Mucosa of gallbladder (tissue), 1 donor: ENCODE measurements at regions not wholly inside any gene's neighbourhood (a gene's known extent, or its start where the extent isn't known, plus 50 kb on each side); places are given as distances from the start of the nearest gene placed in this dataset.
A peak's percentile ranks its signal among the peaks of the same experiment; 100 is the strongest.
"Not testable (repeated sequence)": the region's sequence is repeated elsewhere in the genome, so short reads cannot be mapped to it uniquely, and the experiment has no call there.

ENCODE experiments used
- DNase-seq: peaks from one replicate; pipeline ENCODE4 v3.0.0-alpha.2; 2020; ENCODE audit warnings: low spot score
- donor health status: DM: no; HTN: no; CAD: no.

DNA sequence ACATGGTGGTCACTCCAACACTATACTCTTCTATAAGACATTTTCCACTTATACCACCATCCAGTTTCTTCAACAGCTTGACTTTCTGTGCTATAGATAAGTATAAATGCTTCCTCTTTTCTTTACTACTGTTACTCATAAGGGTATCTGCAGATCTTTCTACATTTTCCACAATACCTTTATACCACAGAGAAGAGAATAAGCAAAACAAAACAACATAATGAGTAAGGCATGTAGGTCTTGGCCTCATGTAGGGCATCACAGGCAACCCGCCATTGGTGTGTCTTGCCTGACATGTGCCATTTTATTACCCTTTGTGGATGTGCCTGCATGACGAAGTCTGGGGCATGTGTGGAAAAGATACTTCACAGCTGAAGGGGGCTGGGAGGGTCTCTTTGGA lies 265.3 kb upstream of the STARD13 start:
- no peak for DNase-seq

DNA sequence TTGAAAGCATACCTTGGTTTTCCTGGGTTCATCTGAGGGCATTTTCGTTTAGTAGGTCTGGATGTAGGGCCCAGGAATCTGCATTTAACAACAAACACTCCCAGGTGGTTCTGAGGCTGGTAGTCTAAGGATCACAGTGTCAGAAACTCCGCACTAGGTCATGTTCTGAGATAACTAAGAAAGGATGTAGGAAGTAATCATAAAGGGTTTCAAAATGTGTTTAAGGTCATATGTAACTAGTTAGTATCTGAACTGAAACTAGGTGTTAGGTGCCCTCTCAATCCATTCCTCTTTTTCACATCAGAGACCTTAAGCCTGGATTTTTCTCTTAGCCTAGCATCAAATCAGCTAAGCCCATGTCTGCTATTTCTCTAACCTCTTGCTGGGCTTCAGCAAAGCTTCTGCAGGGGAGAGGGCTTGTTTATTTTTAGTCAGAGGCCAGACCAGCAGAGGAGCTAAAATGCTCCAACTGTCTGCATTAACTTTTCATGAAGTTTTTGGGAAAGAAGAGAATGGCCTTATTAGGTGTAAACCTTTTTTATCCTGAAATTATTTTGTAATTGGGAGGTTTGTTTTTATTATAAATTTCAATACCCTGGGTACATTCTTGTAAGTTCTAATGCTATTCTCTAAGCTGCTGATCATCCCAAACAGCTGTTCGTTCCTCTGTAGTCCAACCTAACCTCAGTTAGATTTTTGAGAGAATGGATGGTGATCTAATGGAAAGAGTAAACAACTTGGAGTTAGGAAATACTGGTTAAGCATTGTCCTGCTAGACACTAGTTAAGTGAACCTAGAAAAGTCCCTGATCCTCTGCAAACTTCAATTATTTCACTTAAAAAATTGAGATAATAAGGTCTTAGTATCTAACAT lies 262.8 kb upstream of the RFC3 start:
- DNase-seq = no peak

DNA sequence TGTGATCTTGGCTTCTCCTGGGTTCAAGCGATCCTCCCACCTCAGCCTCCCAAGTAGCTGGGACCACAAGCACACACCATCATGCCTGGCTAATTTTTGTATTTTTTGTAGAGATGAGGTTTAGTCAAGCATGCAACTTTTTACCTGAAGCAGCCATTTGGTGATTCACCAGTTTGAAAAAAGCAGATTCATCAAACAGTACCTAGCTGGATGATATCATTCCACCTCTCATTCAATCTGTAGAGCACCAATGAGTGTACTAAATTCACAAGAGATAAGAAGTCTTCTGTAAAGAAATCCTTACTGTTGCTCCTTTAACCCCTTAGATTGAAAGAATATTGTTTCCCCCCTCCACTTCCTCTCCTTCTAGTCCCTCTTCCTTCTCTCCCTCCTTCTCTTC lies 261.1 kb upstream of the RFC3 start:
- no peak for DNase-seq

DNA sequence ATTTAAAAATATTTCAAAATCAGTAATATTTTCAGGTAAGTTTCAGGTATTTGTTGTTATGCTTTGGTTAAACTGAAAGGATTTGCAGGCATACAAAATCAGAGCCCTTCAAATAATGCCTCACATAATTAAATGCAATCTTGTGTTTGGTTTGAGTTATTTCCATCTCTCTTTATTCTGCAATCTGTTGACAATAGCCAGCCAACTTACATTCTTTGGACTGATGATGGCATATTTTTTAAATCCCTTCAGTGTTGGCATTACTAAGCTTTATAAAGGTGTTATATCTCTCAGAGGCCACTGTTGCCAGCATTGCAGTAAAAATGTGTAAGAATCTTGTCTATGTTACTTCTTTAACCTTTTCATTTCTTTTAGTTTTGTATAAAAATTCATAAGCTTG lies 257.2 kb upstream of the RFC3 start:
- DNase-seq = no peak

DNA sequence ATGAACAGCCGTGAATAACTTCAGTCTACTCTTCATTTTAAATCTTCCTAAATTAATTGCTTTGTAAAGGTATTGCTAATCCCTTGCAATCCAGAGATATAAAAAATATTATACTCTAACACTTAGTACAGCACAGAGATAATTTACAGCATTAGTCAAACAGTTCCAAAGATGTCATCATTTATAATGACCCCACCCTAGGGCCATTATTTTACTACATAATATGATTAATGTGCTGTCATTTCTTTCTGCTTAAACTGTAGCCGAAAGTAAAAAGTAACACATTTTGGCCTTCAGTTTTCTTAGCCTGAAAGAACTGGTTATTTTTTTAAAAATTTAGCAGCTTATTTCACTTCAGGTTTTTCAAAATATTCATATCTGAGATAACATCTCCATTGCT lies 256.3 kb upstream of the RFC3 start:
- DNase-seq = no peak

DNA sequence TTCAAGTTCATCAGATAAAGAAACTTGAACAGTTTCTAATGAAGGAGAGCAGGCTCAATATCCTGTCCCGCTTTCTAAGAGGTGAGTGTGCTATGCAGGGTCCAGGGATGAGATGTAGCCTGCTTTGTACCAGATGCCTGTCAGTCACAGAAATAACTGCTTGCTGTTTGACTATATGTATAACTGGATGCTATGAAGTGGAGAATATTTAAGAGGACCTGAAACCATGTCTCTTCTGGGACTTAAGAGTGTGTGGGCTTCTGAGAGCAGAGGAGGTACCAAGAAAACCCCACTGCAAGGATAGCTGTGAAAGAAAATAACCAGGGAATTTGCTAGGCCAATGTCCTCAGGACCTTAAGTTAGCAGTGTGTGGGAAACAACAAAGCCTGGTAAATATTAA lies 246.3 kb upstream of the RFC3 start:
- DNase-seq = no peak

DNA sequence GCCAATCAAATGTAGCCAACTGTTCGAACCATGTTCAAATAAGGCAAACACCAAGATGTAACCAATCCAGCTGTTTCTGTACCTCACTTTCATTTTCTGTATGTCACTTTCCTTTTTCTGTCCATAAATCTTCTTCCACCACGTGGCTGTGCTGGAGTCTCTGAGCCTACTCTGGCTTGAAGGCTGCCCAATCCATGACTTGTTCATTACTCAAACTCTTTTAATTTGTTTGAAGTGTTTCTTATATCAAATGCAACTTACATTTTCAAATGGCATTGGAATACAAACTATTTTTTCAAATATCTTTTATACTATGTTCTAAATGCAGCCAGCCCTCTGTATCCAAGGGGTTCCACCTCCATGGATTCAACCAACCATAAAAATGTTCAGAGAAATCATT lies 245.6 kb upstream of the RFC3 start:
- not testable (repeated sequence) for DNase-seq

DNA sequence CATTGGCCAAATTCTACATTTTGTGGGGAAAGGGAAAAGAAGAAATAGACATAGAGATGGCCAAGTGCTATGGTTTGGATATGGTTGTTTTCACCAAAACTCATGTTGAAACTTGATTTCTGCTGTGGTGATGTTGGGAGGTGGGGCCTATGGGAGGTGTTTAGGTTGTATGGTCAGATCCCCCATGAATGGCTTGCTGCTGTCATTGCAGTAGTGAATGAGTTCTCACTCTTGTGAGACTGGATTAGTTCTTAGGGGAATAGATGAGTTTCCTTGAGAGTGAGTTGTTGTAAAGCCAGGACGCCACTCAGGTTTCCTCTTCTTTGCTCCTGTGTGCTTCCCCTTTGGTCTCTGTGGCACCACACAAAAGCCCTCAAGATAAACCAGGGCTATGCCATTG lies 242.6 kb upstream of the RFC3 start:
- DNase-seq = no peak

DNA sequence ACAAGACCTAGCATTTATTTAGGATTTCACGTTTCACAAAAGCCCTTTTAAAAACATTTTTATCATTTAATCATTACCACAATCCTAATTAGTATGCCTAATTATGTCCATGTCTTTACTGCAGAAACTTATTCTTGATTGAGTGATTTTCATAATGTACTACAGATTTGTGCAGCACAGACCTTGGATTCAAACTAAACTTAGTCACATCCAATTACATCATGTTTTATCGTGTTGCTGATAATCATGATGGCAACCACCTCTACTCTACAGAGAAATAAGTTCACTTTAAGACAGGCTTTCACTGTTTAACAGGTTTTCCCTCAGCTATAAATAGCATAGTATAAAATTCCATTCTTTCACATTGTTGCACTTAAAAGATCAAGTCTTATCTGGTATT lies 240.9 kb upstream of the RFC3 start:
- no peak for DNase-seq

DNA sequence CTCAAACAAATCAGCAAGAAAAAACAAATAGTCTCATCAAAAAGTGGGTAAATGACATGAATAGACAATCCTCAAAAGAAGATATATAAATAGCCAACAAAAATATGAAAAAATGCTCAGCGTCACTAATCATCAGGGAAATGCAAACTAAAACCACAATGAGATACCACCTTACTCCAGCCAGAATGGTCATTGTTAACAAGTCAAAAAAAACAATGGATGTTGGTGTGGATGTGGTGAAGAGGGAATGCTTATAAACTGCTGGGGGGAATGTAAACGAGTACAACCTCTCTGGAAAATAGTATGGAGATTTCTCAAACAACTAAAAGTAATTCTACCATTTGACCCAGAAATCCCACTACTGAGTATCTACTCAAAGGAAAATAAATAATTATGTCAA lies 239.2 kb upstream of the RFC3 start:
- DNase-seq = no peak

DNA sequence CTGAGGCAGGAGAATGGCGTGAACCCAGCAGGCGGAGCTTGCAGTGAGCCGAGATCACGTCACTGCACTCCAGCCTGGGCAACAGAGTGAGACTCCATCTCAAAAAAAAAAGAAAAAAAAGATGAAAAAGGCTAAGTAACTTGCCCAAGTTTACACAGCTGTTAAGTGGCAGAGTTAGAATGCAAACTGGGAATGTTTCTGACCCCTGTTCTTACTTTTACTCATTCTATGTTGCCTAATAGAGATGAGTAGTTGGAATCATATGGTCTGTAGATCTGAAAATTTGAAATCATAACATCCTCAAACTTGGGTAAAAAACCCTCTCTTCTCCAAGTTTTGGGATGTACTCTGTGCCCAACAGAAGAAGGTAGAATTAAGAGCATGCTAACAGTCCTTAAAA lies 235.8 kb upstream of the RFC3 start:
- DNase-seq = no peak

DNA sequence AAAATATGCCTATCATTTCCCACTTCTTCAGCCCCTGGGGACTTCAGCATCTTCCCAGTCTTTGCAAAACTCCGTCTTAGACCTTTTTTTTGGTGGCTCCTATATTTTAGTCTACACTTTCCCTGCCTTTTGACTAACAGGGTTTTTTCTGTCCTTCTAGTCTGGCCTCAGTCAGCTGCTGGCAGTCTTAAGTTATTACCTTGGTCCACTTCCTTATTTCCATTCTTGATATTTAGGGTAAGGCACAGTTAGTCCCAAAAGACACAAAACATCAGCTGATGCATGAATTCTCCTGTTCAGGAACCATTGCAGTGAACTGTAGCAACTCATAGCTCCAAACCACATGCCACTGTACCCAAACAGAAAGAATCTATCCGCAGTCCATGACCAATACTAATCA lies 234.6 kb upstream of the RFC3 start:
- no peak for DNase-seq

DNA sequence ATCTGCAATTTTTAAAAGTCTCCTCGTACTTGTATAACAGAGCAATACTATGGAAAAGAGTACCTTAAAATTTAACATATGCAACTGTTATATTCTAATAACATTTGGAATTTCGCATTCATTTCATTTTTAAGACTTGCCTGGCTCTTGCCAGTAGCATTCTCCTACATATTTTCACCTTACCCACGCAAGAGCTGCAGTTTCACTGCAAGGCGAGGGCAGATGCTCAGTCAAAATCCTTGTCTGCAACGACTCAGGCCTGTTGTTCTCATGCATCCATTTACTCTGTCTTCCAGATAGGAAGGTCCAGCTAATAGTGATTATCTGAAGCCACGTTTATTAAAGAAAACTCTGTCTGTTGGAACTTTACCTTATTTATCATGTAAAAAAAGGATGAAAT lies 227.0 kb upstream of the RFC3 start:
- no peak for DNase-seq

DNA sequence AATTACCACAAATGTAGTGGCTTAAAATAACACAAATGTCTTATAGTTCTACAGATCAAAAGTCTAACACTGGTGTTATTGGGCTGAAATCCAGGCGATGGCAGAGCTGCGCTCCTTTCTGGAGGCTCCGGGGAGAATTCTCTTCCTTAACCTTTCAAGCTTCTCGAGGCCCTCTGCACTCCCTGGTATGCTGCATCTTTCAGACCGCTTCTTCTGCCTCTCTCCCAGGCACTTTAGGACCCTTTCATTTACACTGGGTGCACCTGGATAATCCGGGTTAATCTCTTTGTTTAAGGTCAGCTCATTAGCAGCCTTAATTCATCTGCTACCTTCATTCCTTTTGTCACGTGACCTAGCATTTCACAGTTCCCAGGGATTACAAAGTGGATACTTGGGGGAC lies 211.3 kb upstream of the RFC3 start:
- no peak for DNase-seq

DNA sequence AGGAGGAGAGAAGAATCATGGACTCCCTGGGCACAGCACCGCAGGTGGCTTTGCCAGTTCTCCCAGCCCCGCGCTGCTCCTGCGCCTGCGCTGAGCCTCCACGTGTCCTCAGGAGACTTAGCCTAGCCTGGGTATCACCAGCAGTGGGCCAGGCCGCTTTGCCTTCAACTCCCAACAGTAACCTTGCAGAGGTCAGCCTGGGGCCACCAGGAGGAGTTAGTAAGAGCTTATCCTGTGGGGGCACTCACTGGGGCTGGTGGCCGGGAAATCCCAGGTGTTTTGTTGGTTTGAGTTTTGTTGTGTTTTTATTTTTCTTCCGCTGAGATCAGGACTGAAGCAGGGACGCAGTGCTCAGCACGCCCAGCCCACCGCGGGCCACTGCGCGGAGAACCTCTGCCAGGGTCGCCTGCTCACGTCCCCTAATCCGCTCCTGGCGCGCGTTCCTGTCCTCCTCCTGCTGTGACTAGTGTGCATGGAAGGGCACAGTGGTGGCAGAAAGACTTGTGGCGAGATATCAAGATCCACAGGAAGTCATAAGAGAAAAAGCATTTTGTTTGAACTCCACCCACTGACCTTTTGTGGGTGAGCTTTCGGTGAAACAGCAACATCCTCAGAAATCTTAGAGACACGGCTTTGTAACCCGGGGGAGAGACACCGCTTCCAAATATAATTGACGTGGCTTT lies 207.4 kb upstream of the RFC3 start:
- DNase-seq = no peak

DNA sequence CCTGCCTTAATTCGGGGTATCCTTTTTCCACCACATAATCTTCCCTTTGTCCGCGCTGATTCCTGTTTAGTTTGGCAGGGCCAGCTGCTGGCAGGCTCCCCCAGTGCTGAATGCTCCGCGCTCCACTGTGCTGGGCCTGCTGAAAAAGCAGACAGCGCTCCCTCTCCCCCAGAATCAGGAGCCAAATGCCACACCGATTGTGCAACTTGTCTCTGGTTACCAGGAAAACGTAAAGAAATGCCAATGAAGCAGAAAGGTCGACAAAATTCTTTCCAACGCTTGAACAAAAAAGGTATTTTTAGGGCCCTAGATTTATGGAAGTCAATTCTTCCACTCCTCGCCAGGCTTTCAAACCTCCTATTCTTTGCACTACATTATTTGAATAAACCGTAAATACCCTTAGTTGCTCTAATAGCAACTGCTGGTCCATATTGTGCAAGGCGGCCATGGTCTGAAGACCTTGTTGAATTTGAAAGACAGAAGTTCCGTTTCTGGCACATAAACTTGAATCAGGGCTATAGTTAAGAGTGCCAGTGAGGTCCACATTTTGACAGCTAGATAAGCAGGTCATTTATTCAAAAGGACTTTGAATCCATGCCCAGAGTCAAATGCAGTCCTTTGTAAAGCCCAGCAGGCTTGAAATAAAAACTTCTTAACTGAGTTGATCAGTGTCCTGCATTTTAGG lies 206.7 kb upstream of the RFC3 start:
- peak; percentile 32 for DNase-seq

DNA sequence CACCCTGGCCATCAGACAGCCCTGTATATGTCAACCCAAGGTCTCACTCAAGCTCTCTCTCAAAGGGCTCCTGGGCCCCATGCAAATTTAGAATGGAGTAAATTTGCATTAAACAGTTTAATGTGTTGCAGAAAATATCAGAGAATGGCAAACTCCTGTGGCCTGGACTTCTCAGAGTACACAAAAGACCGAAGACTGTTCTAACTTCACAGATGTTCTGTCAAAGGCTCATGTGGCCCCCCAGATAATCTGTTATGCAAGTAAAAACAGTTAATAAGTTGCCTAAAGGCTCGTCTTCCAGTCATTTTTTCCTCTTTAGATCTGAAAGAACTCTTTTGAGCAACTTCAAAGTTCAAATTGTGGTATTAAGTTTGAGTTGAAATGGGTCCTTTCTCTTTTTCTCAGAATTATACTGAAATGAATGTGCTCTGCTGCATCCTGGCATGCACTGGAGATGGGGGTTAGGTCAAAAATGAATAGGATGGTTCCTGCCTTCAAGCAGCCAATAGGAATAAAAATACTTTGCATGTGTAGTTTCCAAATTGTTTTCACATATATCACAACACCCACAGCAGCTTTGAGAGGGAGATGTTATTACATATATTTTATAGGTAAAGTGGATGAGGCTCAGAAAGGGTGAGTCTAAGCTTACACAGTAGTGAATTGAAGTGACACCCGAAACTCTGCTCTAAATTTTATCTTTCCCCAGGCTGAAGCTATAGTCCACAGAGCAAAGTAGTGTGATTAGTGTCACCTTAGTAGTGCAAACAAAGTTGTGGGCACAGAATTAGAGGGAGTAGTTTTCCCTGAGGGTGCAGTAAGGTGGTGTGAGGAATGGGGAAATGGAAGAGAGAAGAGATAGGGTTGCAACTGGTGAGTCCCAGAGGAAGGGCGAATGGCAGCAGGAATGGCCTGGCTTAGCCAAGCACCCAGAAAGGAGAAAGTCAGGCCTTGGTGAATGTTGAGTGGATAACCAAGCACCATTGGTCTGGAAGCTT lies 205.0 kb upstream of the RFC3 start:
- DNase-seq = no peak

DNA sequence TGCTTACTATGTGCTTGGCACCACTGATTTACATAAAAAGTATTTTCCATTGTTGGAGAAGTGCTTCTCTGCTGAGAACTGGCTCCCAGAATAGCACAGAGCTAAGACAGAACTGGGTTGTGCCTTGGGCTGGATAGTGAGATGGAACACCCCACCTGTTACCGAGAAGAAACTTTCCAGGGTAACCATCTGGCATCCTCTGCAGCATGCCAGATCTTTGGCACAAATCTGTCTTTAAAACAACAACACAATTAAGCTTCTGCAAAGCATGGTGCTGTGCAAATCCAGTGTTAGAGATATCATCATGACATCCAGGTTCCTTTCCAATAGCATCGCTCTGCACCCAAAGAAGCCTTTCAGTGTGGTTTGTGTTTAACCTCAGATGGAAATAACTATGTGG lies 202.5 kb upstream of the RFC3 start:
- no peak for DNase-seq

DNA sequence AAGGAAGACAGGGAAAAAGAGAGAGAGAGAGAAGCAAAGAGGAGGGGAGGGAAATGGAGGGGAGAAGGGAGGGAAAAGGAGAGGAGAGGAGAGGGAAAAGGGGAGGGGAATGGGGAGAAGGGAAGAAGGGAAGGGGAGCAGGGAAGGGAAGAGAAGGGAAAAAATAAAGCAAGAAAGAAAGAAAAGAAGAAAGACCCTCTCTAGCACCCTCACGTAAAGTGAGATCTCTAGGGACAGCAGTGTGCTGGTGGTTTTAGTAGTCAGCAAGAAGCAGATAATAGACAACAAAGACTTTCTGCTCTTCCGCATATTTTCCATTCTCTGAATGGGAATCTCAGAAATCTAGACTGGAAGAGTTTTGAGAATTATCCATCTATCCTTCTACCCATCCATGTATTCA lies 201.8 kb upstream of the RFC3 start:
- DNase-seq = no peak

DNA sequence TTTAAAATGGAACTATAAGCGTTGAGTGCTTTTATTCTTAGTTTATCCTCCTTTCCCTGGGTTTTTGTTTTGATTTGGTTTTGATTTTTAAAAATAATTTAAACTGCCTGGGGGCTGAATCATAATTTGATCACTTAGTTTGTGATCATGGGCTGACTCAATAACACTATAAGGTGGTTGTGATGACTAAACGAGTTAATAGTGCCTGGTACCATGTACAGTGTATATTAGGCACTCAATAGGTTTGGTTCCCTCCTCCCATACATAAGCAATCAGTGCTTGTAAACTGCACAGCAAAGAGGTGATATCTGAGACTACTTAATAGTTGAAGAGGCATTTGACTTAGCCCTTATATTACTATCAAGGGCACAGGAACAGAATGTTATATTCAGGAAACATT lies 200.9 kb upstream of the RFC3 start:
- no peak for DNase-seq

DNA sequence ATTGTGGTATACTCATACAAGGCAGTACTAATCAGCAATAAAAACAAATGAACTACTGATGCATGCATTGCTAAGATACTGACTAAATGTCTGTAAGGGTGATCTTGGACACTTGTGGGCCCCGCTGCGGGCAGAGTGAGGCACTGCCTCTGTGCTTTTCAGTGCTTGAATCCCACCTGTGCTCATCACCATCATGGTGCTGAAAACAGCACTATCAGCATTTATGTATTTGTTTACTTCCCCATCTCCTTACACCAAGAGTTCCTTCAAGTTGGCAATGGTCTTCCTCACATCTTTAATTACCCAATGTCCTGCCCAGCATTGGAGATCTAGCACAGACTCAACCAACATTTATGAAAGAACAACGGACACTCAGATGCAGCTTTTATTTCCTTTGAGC lies 193.7 kb upstream of the RFC3 start:
- no peak for DNase-seq

DNA sequence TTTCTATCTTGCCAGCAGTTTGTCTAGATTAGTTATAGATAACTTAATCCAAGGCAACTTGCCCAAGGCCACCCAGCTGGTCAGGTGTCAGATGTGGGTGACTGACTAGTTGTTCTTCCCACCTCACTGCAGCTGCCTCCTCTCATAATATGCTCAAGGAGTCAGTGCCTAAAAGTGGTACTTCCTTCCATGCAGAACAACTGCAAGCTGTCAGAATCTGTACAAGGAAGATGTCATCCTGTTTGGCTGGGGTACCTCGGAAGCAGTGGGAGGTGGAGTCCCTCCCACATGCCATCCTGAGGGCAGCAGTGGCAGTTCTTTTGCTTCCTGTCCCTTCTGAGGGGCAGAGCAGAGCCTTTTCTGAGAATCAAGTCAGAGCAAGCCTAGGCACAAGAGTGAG lies 193.2 kb upstream of the RFC3 start:
- no peak for DNase-seq
